ENCODE measurements at regions not wholly inside any gene's neighbourhood (a gene's known extent, or its start where the extent isn't known, plus 50 kb on each side); places are given as distances from the start of the nearest gene placed in this dataset.

GRCh38 chr7:131967216-131967730 is 410.8 kb upstream of the PODXL start:
- no peak for TF ChIP-seq POLR2AphosphoS5 (IDR thresholded peaks at IDR 0.05; ENCODE audit: borderline replicate concordance, low read depth, low read length)
- TF ChIP-seq EZH2 (IDR thresholded peaks at IDR 0.05) = no peak
